MM.1S (cell line): ENCODE measurements at regions not wholly inside any gene's neighbourhood (a gene's known extent, or its start where the extent isn't known, plus 50 kb on each side); places are given as distances from the start of the nearest gene placed in this dataset.

Source experiments
- CTCF ChIP-seq: fragments of 300-600 bp; sonication (generic); IDR thresholded peaks from 2 replicates; pipeline ENCODE4 v1.5.1; 2016; ENCODE audit warnings: antibody characterized with exemption, low read length, mixed read lengths
- EZH2 ChIP-seq: fragments of 300-600 bp; sonication (generic); optimal IDR thresholded peaks from 2 replicates; pipeline ENCODE3; 2017; ENCODE audit warnings: low read depth, mild to moderate bottlenecking, antibody characterized with exemption, low read length, mixed read lengths

GRCh38 chr7:126044662-126045061 is 1115.0 kb upstream of the POT1 start:
- TF ChIP-seq CTCF (no peak), EZH2 (no peak)
